Body of pancreas (tissue), 4 donors: ENCODE measurements at regions not wholly inside any gene's neighbourhood (a gene's known extent, or its start where the extent isn't known, plus 50 kb on each side); places are given as distances from the start of the nearest gene placed in this dataset.

ENCODE experiments used
- CTCF ChIP-seq, 7 experiments: fragments of 450-650 bp in 4 of 7; fragments of 200-600 bp in 3 of 7; sonication (generic) in 3 of 7; IDR thresholded peaks; one replicate each; pipeline ENCODE4 v1.5.1; 2016 to 2019; ENCODE audit warnings: antibody characterized with exemption in 7 of 7
- POLR2A ChIP-seq, 3 donors: fragments of 450-650 bp; IDR thresholded peaks; one replicate each; pipeline ENCODE4 v1.6.1; 2016; ENCODE audit warnings: antibody characterized with exemption in 3 of 3, mild to moderate bottlenecking in 2 of 3

DNA sequence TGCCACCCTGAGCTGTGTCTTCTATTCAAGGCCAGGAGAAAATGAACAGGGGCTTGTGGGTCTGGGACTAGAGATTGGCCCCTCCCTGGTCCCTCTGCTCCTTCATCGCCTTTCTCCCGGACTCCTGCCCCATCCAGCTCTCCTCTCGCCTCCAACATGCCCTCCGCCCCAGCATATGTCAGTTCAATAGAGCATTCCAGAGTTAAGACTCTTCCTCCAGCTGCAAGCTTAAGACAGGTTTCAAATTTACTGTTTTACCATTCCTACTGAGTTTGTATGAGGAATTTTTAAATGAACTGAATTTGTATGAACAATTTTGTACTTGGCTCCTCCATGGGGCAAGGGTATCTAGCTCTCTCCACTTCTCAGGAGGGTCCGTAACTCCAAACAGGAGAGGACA is 195.6 kb downstream of the TBC1D2B start:
- TF ChIP-seq POLR2A (IDR thresholded peaks at IDR 0.05), result no peak
- no peak for TF ChIP-seq CTCF (IDR thresholded peaks at IDR 0.05)
